GM13976 (cell line): ENCODE measurements at regions not wholly inside any gene's neighbourhood (a gene's known extent, or its start where the extent isn't known, plus 50 kb on each side); places are given as distances from the start of the nearest gene placed in this dataset.
"Not testable (repeated sequence)": the region's sequence is repeated elsewhere in the genome, so short reads cannot be mapped to it uniquely, and the experiment has no call there.

Source experiments
- DNase-seq: peaks from one replicate; pipeline ENCODE4 v3.0.0; 2012; ENCODE audit warnings: low spot score
- in situ Hi-C: fragments of 300-500 bp; cut with MboI; formaldehyde crosslinking; loops from one replicate; pipeline ENCODE4 v1.12.0; 2022; ENCODE audit warnings: low sequenced_read_pairs, mixed read lengths, inconsistent platforms; ENCODE audit not compliant: unreplicated experiment
- TF ChIP-seq, protein P1 (sequence below): IDR thresholded peaks from 2 replicates; pipeline ENCODE4 v1.5.1; 2012; ENCODE audit warnings: borderline replicate concordance, mild to moderate bottlenecking; ENCODE audit not compliant: insufficient read depth; ENCODE audit errors: extremely low read depth, missing control alignments, control extremely low read depth

DNA sequence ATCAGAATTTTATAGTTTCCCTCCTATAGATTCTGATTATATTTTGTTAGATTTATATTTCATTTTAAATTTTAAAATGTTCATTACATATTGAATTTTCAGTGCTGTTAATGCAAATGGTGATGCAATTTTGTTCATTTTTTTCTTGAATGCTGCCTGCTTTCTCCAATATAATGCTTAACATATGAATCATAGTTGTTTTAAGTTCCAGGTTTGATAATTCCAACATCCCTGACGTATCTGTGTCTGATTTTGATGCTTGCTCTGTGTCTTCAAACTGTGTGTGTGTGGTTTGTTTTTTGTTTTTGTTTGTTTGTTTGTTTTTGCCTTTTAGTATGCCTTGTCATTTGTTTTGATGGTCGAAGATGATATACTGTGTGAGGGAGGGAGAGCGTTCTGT, 134.7 kb upstream of the ELAC2 start:
- TF ChIP-seq, protein P1, sequence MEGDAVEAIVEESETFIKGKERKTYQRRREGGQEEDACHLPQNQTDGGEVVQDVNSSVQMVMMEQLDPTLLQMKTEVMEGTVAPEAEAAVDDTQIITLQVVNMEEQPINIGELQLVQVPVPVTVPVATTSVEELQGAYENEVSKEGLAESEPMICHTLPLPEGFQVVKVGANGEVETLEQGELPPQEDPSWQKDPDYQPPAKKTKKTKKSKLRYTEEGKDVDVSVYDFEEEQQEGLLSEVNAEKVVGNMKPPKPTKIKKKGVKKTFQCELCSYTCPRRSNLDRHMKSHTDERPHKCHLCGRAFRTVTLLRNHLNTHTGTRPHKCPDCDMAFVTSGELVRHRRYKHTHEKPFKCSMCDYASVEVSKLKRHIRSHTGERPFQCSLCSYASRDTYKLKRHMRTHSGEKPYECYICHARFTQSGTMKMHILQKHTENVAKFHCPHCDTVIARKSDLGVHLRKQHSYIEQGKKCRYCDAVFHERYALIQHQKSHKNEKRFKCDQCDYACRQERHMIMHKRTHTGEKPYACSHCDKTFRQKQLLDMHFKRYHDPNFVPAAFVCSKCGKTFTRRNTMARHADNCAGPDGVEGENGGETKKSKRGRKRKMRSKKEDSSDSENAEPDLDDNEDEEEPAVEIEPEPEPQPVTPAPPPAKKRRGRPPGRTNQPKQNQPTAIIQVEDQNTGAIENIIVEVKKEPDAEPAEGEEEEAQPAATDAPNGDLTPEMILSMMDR, result no peak
- DNase-seq, result no peak
- in situ Hi-C loops, result no loop called here

DNA sequence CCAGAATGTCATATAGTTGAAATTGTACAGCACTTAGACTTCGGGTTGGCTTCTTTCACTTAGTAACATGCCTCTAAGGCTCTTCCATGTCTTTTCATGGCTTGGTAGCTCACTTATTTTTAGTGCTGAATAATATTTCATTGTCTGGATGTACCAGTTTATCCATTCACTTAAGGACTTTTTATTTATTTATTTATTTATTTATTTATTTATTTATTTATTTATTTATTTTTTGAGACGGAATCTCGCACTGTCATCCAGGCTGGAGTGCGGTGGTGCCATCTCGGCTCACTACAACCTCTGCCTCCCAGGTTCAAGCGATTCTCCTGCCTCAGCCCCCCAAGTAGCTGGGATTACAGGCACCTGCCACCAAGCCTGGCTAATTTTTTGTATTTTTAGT, 132.9 kb upstream of the ELAC2 start:
- in situ Hi-C loops, DNase-seq: not testable (repeated sequence)

DNA sequence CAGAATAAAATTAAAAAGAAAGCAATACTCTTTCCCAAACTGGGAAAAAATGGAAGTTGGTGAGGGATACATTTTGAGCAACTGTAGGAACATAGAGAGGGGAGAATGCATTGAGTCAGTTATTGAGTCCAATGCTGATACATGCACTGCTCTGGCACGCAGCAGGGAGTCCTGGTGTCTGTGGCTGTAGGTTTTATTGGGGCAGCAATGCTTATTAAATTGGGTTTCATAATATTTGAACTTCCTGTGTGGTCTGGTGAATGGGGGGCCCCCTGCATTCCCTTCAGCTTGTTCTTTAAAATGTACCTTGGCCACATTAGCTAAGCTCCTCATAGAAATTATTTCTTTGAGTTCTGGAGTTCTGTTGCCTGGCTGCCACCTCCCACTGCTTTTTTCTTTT, 125.2 kb upstream of the ELAC2 start:
- DNase-seq, result no peak
- TF ChIP-seq, protein P1, result no peak
- in situ Hi-C loops, result no loop called here

DNA sequence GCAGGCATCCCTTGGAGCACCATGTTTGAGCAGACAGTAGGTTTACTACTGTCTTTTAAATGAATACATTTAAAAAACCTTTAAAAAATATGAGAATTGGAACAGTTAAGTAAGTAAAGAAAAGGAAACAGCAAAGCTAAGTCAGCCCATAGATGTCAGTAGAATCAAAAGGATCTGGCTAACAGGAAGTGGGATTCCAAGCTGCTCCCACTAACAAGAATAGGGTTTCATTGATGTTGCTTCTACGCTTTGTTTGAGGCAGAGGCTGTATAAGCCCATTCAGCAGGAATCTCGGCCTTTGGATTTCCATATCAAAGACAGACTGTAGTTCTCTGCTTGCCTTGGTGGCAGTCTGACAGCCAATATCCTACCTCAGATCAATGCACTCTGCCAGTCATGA, 122.9 kb upstream of the ELAC2 start:
- in situ Hi-C loops, result no loop called here
- DNase-seq, result no peak

DNA sequence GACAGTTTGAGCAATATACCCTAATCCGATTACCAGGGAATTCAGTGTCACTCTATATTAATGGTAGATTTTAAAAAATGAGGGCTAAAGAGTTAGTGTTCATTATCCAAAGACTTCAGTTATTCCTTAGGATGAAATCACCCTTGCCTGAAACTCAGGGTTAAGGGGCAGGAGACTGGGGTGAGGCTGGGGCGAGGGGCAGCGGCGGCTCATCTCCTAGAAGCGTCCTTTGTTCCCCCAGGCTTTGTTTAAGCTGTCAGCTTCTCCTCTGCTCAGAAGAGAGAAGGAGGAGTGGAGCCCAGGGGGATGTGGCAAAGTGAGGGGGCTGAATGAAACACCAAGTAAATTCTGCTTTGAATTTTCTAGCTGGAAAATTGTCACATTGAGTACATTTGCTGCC, 117.7 kb upstream of the ELAC2 start:
- TF ChIP-seq, protein P1, result no peak
- in situ Hi-C loops, result no loop called here
- no peak for DNase-seq

More for the DNA sequence above, 122.9 kb upstream of the ELAC2 start:
- TF ChIP-seq, protein P1, result no peak

DNA sequence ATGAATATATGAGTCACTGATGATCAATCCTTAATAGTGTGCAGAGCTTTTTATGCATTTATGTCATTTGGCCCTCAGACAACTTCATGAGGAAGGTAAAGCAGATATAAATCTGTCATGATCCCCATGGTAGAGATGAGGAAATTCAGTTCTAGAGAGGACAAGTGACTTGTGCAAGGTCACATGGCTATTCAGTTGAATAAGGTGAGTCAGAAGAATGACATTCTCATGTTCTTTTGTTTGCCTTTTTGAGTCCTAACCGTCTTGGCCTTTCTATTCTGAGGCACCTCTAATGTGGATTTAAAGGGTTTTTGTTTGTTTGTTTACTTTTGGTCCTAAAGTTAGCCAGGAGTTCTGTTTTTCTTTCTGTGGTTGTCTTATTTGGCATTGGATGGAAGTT, 116.2 kb upstream of the ELAC2 start:
- in situ Hi-C loops, result no loop called here
- TF ChIP-seq, protein P1, result no peak
- DNase-seq, result no peak

DNA sequence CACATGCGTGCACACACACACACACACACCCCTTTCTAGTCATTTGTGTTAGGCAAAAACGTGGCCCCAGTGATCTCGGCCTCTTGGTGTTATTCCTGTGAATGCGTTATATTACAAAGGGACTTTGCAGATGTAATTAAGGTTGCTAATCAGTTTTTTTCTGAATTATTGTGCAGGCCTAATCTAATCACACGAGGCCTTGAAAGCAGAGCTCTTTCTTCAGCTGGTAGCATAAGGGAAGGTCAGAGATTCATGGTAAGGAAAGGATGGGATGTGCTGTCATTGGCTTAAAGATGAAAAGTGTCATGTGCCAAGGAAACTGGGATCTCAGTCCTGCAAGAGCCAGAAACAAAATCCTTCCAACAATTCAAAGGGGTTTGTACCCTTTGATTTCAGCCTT, 113.4 kb upstream of the ELAC2 start:
- in situ Hi-C loops, result no loop called here
- no peak for DNase-seq
- TF ChIP-seq, protein P1, result no peak
